ENCODE measurements at regions not wholly inside any gene's neighbourhood (a gene's known extent, or its start where the extent isn't known, plus 50 kb on each side); places are given as distances from the start of the nearest gene placed in this dataset.

- Histone ChIP-seq H2BK120ac (ENCODE audit: low read depth, low read length) (no peak overlapping the region), H2AK5ac (ENCODE audit: low read length, severe bottlenecking) (no peak overlapping the region), H3K4me2 (ENCODE audit: low read length, poor library complexity, severe bottlenecking) (no peak overlapping the region), H3K18ac (ENCODE audit: low read depth in 1 of 2, low read length in 2 of 2) (no peak overlapping the region), H4K91ac (ENCODE audit: low read length) (no peak overlapping the region), H2AFZ (ENCODE audit: low read depth, low read length) (no peak overlapping the region), H3K36me3 (ENCODE audit: control insufficient read depth in 1 of 2, insufficient read depth in 2 of 2, low read depth in 1 of 2, low read length in 2 of 2) (no peaks in the 10 kb centered on the region), H3K9ac (ENCODE audit: low read length) (no peak overlapping the region), H4K8ac (ENCODE audit: low read length) (no peak overlapping the region), H2BK5ac (ENCODE audit: low read depth, low read length, poor library complexity, severe bottlenecking) (no peak overlapping the region), H3K4me3 (ENCODE audit: insufficient read depth in 1 of 2, low read depth in 1 of 2, low read length in 2 of 2) (no peak overlapping the region), H3K14ac (ENCODE audit: low read length in 2 of 2) (no peak overlapping the region), H3K4me1 (ENCODE audit: control insufficient read depth, insufficient read depth, low read depth, low read length) (no peaks in the 10 kb centered on the region), H3K9me3 (ENCODE audit: control insufficient read depth, low read length) (no peaks in the 10 kb centered on the region), H3K23ac (ENCODE audit: low read length in 2 of 2) (no peak overlapping the region), H3K4ac (ENCODE audit: low read depth in 1 of 2, low read length in 2 of 2) (no peak overlapping the region), H2BK12ac (ENCODE audit: low read length in 2 of 2) (no peak overlapping the region), H2BK15ac (ENCODE audit: low read depth, poor library complexity, severe bottlenecking) (no peak overlapping the region), H3K79me1 (replicated peaks; ENCODE audit: low read length, poor library complexity, severe bottlenecking) (no peaks in the 10 kb centered on the region), H3K27me3 (ENCODE audit: control insufficient read depth in 1 of 2, insufficient read depth in 1 of 2, low read length in 2 of 2) (peaks cover 9 to 45% of the 10 kb centered on the region in 2 experiments), H3K27ac (ENCODE audit: low read length, poor library complexity, severe bottlenecking) (no peak overlapping the region)
- DNase-seq = no peak
- WGBS = 75% methylated on average over 1 of the region's 3 CpGs
Observed at GRCh38 chr9:18146329-18146728, 327.6 kb upstream of the ADAMTSL1 start.

GRCh38 chr9:18149471-18150011 lies 324.4 kb upstream of the ADAMTSL1 start:
- H3K23ac ChIP-seq (ENCODE audit: low read length in 2 of 2) = no peak overlapping the region
- no peak overlapping the region for H2BK5ac ChIP-seq (ENCODE audit: low read depth, low read length, poor library complexity, severe bottlenecking)
- no peak overlapping the region for H2BK15ac ChIP-seq (ENCODE audit: low read depth, poor library complexity, severe bottlenecking)
- H3K4ac ChIP-seq (ENCODE audit: low read depth in 1 of 2, low read length in 2 of 2) = no peak overlapping the region
- no peak overlapping the region for H3K14ac ChIP-seq (ENCODE audit: low read length in 2 of 2)
- no peaks in the 10 kb centered on the region for H3K79me1 ChIP-seq (replicated peaks; ENCODE audit: low read length, poor library complexity, severe bottlenecking)
- peaks cover 0 to 35% of the 10 kb centered on the region in 2 experiments for H3K27me3 ChIP-seq (ENCODE audit: control insufficient read depth in 1 of 2, insufficient read depth in 1 of 2, low read length in 2 of 2)
- no peaks in the 10 kb centered on the region for H3K36me3 ChIP-seq (ENCODE audit: control insufficient read depth in 1 of 2, insufficient read depth in 2 of 2, low read depth in 1 of 2, low read length in 2 of 2)
- no peak overlapping the region for H2BK120ac ChIP-seq (ENCODE audit: low read depth, low read length)
- H2BK12ac ChIP-seq (ENCODE audit: low read length in 2 of 2) = no peak overlapping the region
- no peak overlapping the region for H3K9ac ChIP-seq (ENCODE audit: low read length)
- no peaks in the 10 kb centered on the region for H3K4me1 ChIP-seq (ENCODE audit: control insufficient read depth, insufficient read depth, low read depth, low read length)
- H3K4me2 ChIP-seq (ENCODE audit: low read length, poor library complexity, severe bottlenecking) = no peak overlapping the region
- H4K8ac ChIP-seq (ENCODE audit: low read length) = no peak overlapping the region
- WGBS = 18% methylated on average over 1 of the region's 1 CpG
- no peaks in the 10 kb centered on the region for H3K9me3 ChIP-seq (ENCODE audit: control insufficient read depth, low read length)
- no peak overlapping the region for H3K27ac ChIP-seq (ENCODE audit: low read length, poor library complexity, severe bottlenecking)
- H4K91ac ChIP-seq (ENCODE audit: low read length) = no peak overlapping the region
- H2AFZ ChIP-seq (ENCODE audit: low read depth, low read length) = no peak overlapping the region
- H2AK5ac ChIP-seq (ENCODE audit: low read length, severe bottlenecking) = no peak overlapping the region
- H3K18ac ChIP-seq (ENCODE audit: low read depth in 1 of 2, low read length in 2 of 2) = no peak overlapping the region
- DNase-seq = no peak
- H3K4me3 ChIP-seq (ENCODE audit: insufficient read depth in 1 of 2, low read depth in 1 of 2, low read length in 2 of 2) = no peak overlapping the region

- no peaks in the 10 kb centered on the region for H3K36me3 ChIP-seq (ENCODE audit: control insufficient read depth in 1 of 2, insufficient read depth in 2 of 2, low read depth in 1 of 2, low read length in 2 of 2)
- DNase-seq = no peak
- no peak overlapping the region for H3K18ac ChIP-seq (ENCODE audit: low read depth in 1 of 2, low read length in 2 of 2)
Observed at GRCh38 chr9:18154661-18155060, 319.3 kb upstream of the ADAMTSL1 start.

GRCh38 chr9:18159254-18159653 lies 314.7 kb upstream of the ADAMTSL1 start:
- no peak overlapping the region for H2AK5ac ChIP-seq (ENCODE audit: low read length, severe bottlenecking)
- H3K9ac ChIP-seq (ENCODE audit: low read length) = no peak overlapping the region
- no peak overlapping the region for H3K14ac ChIP-seq (ENCODE audit: low read length in 2 of 2)
- H4K91ac ChIP-seq (ENCODE audit: low read length) = no peak overlapping the region
- no peak overlapping the region for H2BK15ac ChIP-seq (ENCODE audit: low read depth, poor library complexity, severe bottlenecking)
- H3K4me1 ChIP-seq (ENCODE audit: control insufficient read depth, insufficient read depth, low read depth, low read length) = no peaks in the 10 kb centered on the region
- no peak overlapping the region for H3K18ac ChIP-seq (ENCODE audit: low read depth in 1 of 2, low read length in 2 of 2)
- no peak for DNase-seq
- H2AFZ ChIP-seq (ENCODE audit: low read depth, low read length) = no peak overlapping the region
- no peak overlapping the region for H2BK5ac ChIP-seq (ENCODE audit: low read depth, low read length, poor library complexity, severe bottlenecking)
- no peak overlapping the region for H3K27ac ChIP-seq (ENCODE audit: low read length, poor library complexity, severe bottlenecking)
- H3K23ac ChIP-seq (ENCODE audit: low read length in 2 of 2) = no peak overlapping the region
- no peak overlapping the region for H2BK12ac ChIP-seq (ENCODE audit: low read length in 2 of 2)
- no peak overlapping the region for H3K4me3 ChIP-seq (ENCODE audit: insufficient read depth in 1 of 2, low read depth in 1 of 2, low read length in 2 of 2)
- H3K4me2 ChIP-seq (ENCODE audit: low read length, poor library complexity, severe bottlenecking) = no peak overlapping the region
- H3K27me3 ChIP-seq (ENCODE audit: control insufficient read depth in 1 of 2, insufficient read depth in 1 of 2, low read length in 2 of 2) = peaks cover 0 to 31% of the 10 kb centered on the region in 2 experiments
- WGBS = no CpG with 5 or more reads among the region's 3 CpGs
- H3K79me1 ChIP-seq (replicated peaks; ENCODE audit: low read length, poor library complexity, severe bottlenecking) = no peaks in the 10 kb centered on the region
- H2BK120ac ChIP-seq (ENCODE audit: low read depth, low read length) = no peak overlapping the region
- no peaks in the 10 kb centered on the region for H3K9me3 ChIP-seq (ENCODE audit: control insufficient read depth, low read length)
- no peaks in the 10 kb centered on the region for H3K36me3 ChIP-seq (ENCODE audit: control insufficient read depth in 1 of 2, insufficient read depth in 2 of 2, low read depth in 1 of 2, low read length in 2 of 2)
- H4K8ac ChIP-seq (ENCODE audit: low read length) = no peak overlapping the region
- no peak overlapping the region for H3K4ac ChIP-seq (ENCODE audit: low read depth in 1 of 2, low read length in 2 of 2)

More at GRCh38 chr9:18154661-18155060, 319.3 kb upstream of the ADAMTSL1 start:
- H3K14ac ChIP-seq (ENCODE audit: low read length in 2 of 2) = no peak overlapping the region
- peaks cover 0 to 17% of the 10 kb centered on the region in 2 experiments for H3K27me3 ChIP-seq (ENCODE audit: control insufficient read depth in 1 of 2, insufficient read depth in 1 of 2, low read length in 2 of 2)
- H4K91ac ChIP-seq (ENCODE audit: low read length) = no peak overlapping the region
- H2BK12ac ChIP-seq (ENCODE audit: low read length in 2 of 2) = no peak overlapping the region
- no peak overlapping the region for H2BK5ac ChIP-seq (ENCODE audit: low read depth, low read length, poor library complexity, severe bottlenecking)
- no peak overlapping the region for H3K4me3 ChIP-seq (ENCODE audit: insufficient read depth in 1 of 2, low read depth in 1 of 2, low read length in 2 of 2)
- H3K4ac ChIP-seq (ENCODE audit: low read depth in 1 of 2, low read length in 2 of 2) = no peak overlapping the region
- no peak overlapping the region for H4K8ac ChIP-seq (ENCODE audit: low read length)
- H2BK15ac ChIP-seq (ENCODE audit: low read depth, poor library complexity, severe bottlenecking) = no peak overlapping the region
- no peaks in the 10 kb centered on the region for H3K79me1 ChIP-seq (replicated peaks; ENCODE audit: low read length, poor library complexity, severe bottlenecking)
- H3K9ac ChIP-seq (ENCODE audit: low read length) = no peak overlapping the region
- no peak overlapping the region for H3K23ac ChIP-seq (ENCODE audit: low read length in 2 of 2)
- H3K4me2 ChIP-seq (ENCODE audit: low read length, poor library complexity, severe bottlenecking) = no peak overlapping the region
- no peak overlapping the region for H2AFZ ChIP-seq (ENCODE audit: low read depth, low read length)
- H2BK120ac ChIP-seq (ENCODE audit: low read depth, low read length) = no peak overlapping the region
- H2AK5ac ChIP-seq (ENCODE audit: low read length, severe bottlenecking) = no peak overlapping the region
- H3K9me3 ChIP-seq (ENCODE audit: control insufficient read depth, low read length) = no peaks in the 10 kb centered on the region
- WGBS = 83% methylated on average over 1 of the region's 1 CpG
- no peak overlapping the region for H3K27ac ChIP-seq (ENCODE audit: low read length, poor library complexity, severe bottlenecking)
- no peaks in the 10 kb centered on the region for H3K4me1 ChIP-seq (ENCODE audit: control insufficient read depth, insufficient read depth, low read depth, low read length)
